ENCODE measurements at regions not wholly inside any gene's neighbourhood (a gene's known extent, or its start where the extent isn't known, plus 50 kb on each side); places are given as distances from the start of the nearest gene placed in this dataset.
A peak's percentile ranks its signal among the peaks of the same experiment; 100 is the strongest.

DNA sequence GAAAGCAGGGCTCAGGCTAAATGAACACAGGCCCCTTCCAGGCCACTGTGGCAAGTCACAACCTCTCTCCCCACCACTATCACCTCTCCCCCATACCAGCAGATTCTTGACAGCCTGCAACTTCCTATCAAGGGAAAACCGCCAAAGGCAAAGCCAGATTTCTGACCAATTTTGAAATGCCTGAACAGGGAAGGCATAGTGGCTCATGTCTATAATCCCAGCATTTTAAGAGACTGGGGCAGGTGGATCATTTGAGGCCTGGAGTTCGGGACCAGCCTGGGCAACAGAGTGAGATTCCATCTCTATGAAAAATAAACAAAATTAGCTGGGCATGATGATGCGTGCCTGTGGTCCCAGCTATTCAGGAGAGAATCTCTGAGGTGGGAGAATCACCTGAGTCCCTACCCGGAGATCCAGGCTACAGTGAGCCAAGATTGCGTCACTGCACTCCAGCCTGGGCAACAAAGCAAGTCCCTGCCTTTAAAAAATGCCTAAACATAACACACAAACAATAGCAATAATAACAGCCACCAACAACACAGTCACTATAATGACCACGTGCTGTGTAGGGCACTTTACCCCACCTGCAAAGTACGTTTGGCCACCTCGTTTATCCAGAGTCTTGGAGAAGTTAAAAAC lies 75.5 kb upstream of the GLI2 start:
- no peak overlapping the region for H3K9ac ChIP-seq (ENCODE audit: insufficient read depth, low read depth, low read length)
- TF ChIP-seq NCOA2 (CRISPR knock-in tag; IDR thresholded peaks at IDR 0.05) = no peak
- TF ChIP-seq, protein P1, sequence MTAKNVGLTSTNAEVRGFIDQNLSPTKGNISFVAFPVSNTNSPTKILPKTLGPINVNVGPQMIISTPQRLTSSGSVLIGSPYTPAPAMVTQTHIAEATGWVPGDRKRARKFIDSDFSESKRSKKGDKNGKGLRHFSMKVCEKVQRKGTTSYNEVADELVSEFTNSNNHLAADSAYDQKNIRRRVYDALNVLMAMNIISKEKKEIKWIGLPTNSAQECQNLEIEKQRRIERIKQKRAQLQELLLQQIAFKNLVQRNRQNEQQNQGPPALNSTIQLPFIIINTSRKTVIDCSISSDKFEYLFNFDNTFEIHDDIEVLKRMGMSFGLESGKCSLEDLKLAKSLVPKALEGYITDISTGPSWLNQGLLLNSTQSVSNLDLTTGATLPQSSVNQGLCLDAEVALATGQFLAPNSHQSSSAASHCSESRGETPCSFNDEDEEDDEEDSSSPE (CRISPR knock-in tag; IDR thresholded peaks at IDR 0.05) = no peak
- peak; percentile 66; the same call in 1 of the 2 replicates for TF ChIP-seq CEBPB (IDR thresholded peaks at IDR 0.05; ENCODE audit: borderline replicate concordance, low read depth, low read length)
- TF ChIP-seq ZNF18 (CRISPR knock-in tag; IDR thresholded peaks at IDR 0.05; ENCODE audit: insufficient replicate concordance) = no peak
- TF ChIP-seq ZMAT5 (CRISPR knock-in tag; IDR thresholded peaks at IDR 0.05; ENCODE audit: borderline replicate concordance, low read depth) = no peak
- no peak for TF ChIP-seq TFAP4 (IDR thresholded peaks at IDR 0.05; ENCODE audit: borderline replicate concordance, low read depth)
- H3K27ac ChIP-seq (ENCODE audit: extremely low read length, insufficient read depth, low read length) = no peak overlapping the region
- H2AFZ ChIP-seq (ENCODE audit: low read length) = no peak overlapping the region
- H3K4me3 ChIP-seq (replicated peaks in 1 of 3; ENCODE audit: insufficient read depth in 1 of 3, low read depth in 2 of 3, low read length in 3 of 3) = no peak overlapping the region
- in situ Hi-C loops (cut with HindIII; ENCODE audit: extremely low pct_ligation_motif_present, low pct_unique_long_range_greater_than_20kb) = no loop called here
- POLR2A ChIA-PET = interaction anchor here (1.3 kb wide), 1 partner anchor 9 kb away, joined by 3 read pairs; no protein-coding TSS in a partner anchor
- CTCF ChIA-PET (ENCODE audit: low intra/inter-chr PET ratio, low total read pairs) = no interaction called here
- H3K9me3 ChIP-seq (ENCODE audit: low read length) = no peaks in the 10 kb centered on the region
- no peak for FAIRE-seq
- no peaks in the 10 kb centered on the region for H3K36me3 ChIP-seq (replicated peaks in 1 of 2; ENCODE audit: control insufficient read depth in 1 of 2, insufficient read depth in 2 of 2, low read length in 2 of 2)
- no peak for DNase-seq (ENCODE audit: low spot score)
- no TSS peak for BruUV-seq (replicated peaks)
- H3K79me2 ChIP-seq (ENCODE audit: insufficient read depth, low read length) = no peaks in the 10 kb centered on the region
- WGBS (ENCODE audit: low lambda C conversion rate) = 21% methylated on average over 8 of the region's 8 CpGs
- intact Hi-C loops (cut with micrococcal nuclease; ENCODE audit: unreplicated experiment) = loop anchor here (2.0 kb wide), 1 partner anchor 17 kb away; no protein-coding TSS in a partner anchor
- ATAC-seq = no peak
- H3K27me3 ChIP-seq (ENCODE audit: control insufficient read depth in 1 of 2, insufficient read depth in 2 of 2, low read length in 2 of 2) = peaks cover 0 to 55% of the 10 kb centered on the region in 2 experiments; a peak in 4 of 5 replicates
- no peaks in the 10 kb centered on the region; the same call in 1 of the 2 replicates for H4K20me1 ChIP-seq (ENCODE audit: insufficient read depth, low read length)
- H3K4me1 ChIP-seq (ENCODE audit: insufficient read depth, low read length) = 0 out of 2 replicates have a peak, but pooled peaks cover 6% of the 10 kb centered on the region
- no peak overlapping the region for H3K4me2 ChIP-seq (ENCODE audit: low read depth, low read length)
